ENCODE measurements at regions not wholly inside any gene's neighbourhood (a gene's known extent, or its start where the extent isn't known, plus 50 kb on each side); places are given as distances from the start of the nearest gene placed in this dataset.

DNA sequence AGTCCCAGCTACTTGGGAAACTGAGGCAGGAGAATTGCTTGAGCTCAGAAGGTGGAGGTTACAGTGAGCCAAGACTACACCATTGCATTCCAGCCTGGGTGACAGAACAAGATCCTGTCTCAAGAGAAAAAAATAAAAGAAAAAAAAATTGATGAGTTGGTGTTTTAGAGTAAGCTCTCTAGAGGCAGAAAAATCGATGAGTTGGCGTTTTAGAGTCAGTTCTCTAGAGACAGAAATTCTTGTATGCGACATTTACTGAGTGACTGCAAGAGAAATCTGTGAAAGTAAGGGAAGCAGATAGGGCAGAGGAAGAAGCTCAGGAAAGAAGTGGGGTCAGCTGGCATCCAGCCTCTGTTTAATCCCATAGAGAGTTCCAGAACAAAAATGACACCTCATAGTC is 298.7 kb upstream of the ARRDC4 start:
- intact Hi-C loops (cut with micrococcal nuclease; ENCODE audit: unreplicated experiment) = no loop called here
- H4K20me1 ChIP-seq (ENCODE audit: insufficient read depth, low read length) = no peaks in the 10 kb centered on the region
- BruUV-seq (replicated peaks) = no TSS peak
- ChIA-PET CTCF (ENCODE audit: unreplicated experiment) (interaction anchor here (0.5 kb wide), 1 partner anchor 45 kb away, joined by 3 read pairs; no protein-coding TSS in a partner anchor), POLR2A (interaction anchor here (0.7 kb wide), 2 partner anchors 18 to 1417 kb away, joined by 3 to 5 read pairs; no protein-coding TSS in a partner anchor)
- no peaks in the 10 kb centered on the region for H3K9me3 ChIP-seq (ENCODE audit: low read length)
- TF ChIP-seq EZH2phosphoT487 (IDR thresholded peaks at IDR 0.05; ENCODE audit: borderline replicate concordance, low read depth, low read length) = no peak
- DNase-seq (ENCODE audit: low spot score) = no peak
- no peak overlapping the region for H3K4me3 ChIP-seq (ENCODE audit: low read depth, low read length, poor library complexity, severe bottlenecking)
- no peaks in the 10 kb centered on the region for H3K36me3 ChIP-seq (ENCODE audit: insufficient read depth, low read length)
- H3K4me2 ChIP-seq (ENCODE audit: low read length) = no peak overlapping the region
- H3K4me1 ChIP-seq (ENCODE audit: insufficient read depth, low read length, poor library complexity, severe bottlenecking) = no peaks in the 10 kb centered on the region
- no peaks in the 10 kb centered on the region for H3K9me2 ChIP-seq (ENCODE audit: insufficient read depth, low read length)
- H2AFZ ChIP-seq (ENCODE audit: low read length) = no peak overlapping the region
- no peak overlapping the region for H3K27ac ChIP-seq (ENCODE audit: low read depth, low read length, poor library complexity, severe bottlenecking)
- no peaks in the 10 kb centered on the region for H3K79me2 ChIP-seq (ENCODE audit: insufficient read depth, low read depth, low read length)

DNA sequence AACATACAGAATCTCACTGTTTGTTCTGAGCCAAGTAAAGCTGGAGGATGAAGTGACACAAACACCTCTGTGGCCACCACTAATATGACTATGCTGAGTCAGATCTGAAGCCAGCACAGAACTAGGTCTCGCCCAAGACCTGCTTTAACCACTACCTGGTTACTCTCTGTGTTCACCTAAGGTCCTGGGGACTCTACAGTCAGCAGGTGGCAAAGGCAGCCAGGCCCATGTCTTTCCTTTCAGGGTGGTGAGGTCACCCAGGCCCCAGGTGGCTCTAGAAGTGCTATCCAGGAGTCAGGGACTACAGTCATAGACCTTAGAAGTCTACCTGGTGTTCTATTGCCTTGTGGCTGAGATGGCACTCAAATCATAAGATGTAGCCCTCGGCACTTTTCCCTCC is 287.9 kb upstream of the ARRDC4 start:
- no peak overlapping the region for H3K4me3 ChIP-seq (ENCODE audit: low read depth, low read length, poor library complexity, severe bottlenecking)
- POLR2A ChIA-PET = no interaction called here
- H3K4me2 ChIP-seq (ENCODE audit: low read length) = no peak overlapping the region
- no peaks in the 10 kb centered on the region for H3K79me2 ChIP-seq (ENCODE audit: insufficient read depth, low read depth, low read length)
- no peaks in the 10 kb centered on the region for H3K4me1 ChIP-seq (ENCODE audit: insufficient read depth, low read length, poor library complexity, severe bottlenecking)
- no TSS peak for BruUV-seq (replicated peaks)
- H3K27ac ChIP-seq (ENCODE audit: low read depth, low read length, poor library complexity, severe bottlenecking) = no peak overlapping the region
- TF ChIP-seq, protein P1, sequence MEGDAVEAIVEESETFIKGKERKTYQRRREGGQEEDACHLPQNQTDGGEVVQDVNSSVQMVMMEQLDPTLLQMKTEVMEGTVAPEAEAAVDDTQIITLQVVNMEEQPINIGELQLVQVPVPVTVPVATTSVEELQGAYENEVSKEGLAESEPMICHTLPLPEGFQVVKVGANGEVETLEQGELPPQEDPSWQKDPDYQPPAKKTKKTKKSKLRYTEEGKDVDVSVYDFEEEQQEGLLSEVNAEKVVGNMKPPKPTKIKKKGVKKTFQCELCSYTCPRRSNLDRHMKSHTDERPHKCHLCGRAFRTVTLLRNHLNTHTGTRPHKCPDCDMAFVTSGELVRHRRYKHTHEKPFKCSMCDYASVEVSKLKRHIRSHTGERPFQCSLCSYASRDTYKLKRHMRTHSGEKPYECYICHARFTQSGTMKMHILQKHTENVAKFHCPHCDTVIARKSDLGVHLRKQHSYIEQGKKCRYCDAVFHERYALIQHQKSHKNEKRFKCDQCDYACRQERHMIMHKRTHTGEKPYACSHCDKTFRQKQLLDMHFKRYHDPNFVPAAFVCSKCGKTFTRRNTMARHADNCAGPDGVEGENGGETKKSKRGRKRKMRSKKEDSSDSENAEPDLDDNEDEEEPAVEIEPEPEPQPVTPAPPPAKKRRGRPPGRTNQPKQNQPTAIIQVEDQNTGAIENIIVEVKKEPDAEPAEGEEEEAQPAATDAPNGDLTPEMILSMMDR (conservative IDR thresholded peaks at IDR 0.05; ENCODE audit: low read length) = no peak
- H3K36me3 ChIP-seq (ENCODE audit: insufficient read depth, low read length) = no peaks in the 10 kb centered on the region
- CTCF ChIA-PET (ENCODE audit: unreplicated experiment) = no interaction called here
- no peaks in the 10 kb centered on the region for H3K9me2 ChIP-seq (ENCODE audit: insufficient read depth, low read length)
- H4K20me1 ChIP-seq (ENCODE audit: insufficient read depth, low read length) = no peaks in the 10 kb centered on the region
- H3K9me3 ChIP-seq (ENCODE audit: low read length) = no peaks in the 10 kb centered on the region
- H2AFZ ChIP-seq (ENCODE audit: low read length) = no peak overlapping the region
- intact Hi-C loops (cut with micrococcal nuclease; ENCODE audit: unreplicated experiment) = no loop called here
- DNase-seq (ENCODE audit: low spot score) = no peak

DNA sequence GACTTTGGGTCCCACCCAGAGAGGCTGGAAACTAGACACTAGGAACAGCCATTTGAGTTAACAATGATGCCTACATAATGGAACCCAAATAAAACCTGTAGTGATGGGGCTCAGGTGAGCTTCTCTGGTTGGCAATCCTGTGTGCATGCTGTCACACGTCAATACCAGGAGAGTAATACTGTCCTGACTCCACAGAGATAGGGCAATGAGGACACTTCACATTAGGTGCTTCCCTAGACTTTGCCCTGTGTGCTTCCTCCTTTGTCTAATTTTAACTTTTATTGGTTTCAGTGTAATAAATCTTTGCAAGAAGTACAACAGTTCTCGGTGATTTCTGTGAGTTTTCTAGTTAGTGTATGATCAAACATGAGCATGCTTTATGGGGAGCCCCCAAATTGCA is 281.8 kb upstream of the ARRDC4 start:
- no peaks in the 10 kb centered on the region for H3K36me3 ChIP-seq (ENCODE audit: insufficient read depth, low read length)
- H3K9me3 ChIP-seq (ENCODE audit: low read length) = no peaks in the 10 kb centered on the region
- no TSS peak for BruUV-seq (replicated peaks)

More for the DNA sequence above, 281.8 kb upstream of the ARRDC4 start:
- Histone ChIP-seq H3K79me2 (ENCODE audit: insufficient read depth, low read depth, low read length) (no peaks in the 10 kb centered on the region), H3K4me1 (ENCODE audit: insufficient read depth, low read length, poor library complexity, severe bottlenecking) (no peaks in the 10 kb centered on the region), H4K20me1 (ENCODE audit: insufficient read depth, low read length) (no peaks in the 10 kb centered on the region), H3K4me2 (ENCODE audit: low read length) (no peak overlapping the region), H3K9me2 (ENCODE audit: insufficient read depth, low read length) (no peaks in the 10 kb centered on the region), H3K27ac (ENCODE audit: low read depth, low read length, poor library complexity, severe bottlenecking) (no peak overlapping the region), H3K4me3 (ENCODE audit: low read depth, low read length, poor library complexity, severe bottlenecking) (no peak overlapping the region), H2AFZ (ENCODE audit: low read length) (no peak overlapping the region)
- POLR2A ChIA-PET = no interaction called here
- no peak for DNase-seq (ENCODE audit: low spot score)
- intact Hi-C loops (cut with micrococcal nuclease; ENCODE audit: unreplicated experiment) = no loop called here
- TF ChIP-seq, protein P1 (conservative IDR thresholded peaks at IDR 0.05; ENCODE audit: low read length) = no peak
- CTCF ChIA-PET (ENCODE audit: unreplicated experiment) = no interaction called here
